ENCODE measurements at regions not wholly inside any gene's neighbourhood (a gene's known extent, or its start where the extent isn't known, plus 50 kb on each side); places are given as distances from the start of the nearest gene placed in this dataset.

DNA sequence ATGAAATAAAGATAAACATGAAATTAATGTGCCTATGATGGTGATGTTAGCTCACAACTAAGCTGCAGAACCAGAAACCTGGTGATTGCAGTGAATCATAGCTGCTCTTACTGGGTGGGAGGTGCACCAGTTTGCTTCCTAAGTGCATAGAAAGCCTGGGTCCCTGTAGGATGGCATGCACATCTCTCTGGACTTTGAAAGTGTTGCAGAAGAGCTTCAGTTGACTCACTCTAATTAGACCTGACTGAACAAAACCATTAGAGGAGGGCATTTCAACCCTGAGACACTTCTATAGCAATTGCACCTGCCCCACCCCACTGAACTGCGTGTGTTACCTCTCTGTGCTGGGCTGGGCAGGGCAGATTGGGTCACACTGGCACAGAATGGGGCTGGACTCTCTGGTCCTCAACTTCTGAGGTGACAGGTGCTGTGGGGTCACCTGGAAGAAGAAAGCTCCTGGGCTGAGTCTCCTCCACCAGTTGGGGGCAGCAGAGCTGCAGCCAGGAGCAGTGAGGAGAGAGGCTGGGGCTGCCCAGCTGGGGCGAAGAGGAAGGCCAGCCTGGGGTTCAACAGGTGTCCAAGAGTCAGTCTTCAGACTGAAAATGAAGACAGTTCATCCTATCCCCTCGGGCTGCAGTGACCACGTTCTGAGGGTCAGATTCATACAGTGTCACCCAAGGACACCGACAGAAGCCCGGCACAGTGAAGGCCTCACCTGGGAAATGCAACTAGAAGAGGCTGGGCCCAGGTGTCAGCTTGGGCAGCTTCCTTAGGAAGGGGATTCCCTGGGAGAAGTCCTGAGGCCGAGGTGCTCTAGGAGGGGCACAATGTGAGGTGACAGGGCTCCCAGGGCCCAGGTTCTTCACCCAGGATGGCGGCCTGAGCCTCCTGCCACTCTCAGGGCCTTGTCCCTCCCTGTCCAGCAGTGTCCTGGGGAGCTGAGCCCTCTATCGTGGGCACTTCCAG is 58.1 kb downstream of the GGTLC2 start:
- TF ChIP-seq, protein P1, sequence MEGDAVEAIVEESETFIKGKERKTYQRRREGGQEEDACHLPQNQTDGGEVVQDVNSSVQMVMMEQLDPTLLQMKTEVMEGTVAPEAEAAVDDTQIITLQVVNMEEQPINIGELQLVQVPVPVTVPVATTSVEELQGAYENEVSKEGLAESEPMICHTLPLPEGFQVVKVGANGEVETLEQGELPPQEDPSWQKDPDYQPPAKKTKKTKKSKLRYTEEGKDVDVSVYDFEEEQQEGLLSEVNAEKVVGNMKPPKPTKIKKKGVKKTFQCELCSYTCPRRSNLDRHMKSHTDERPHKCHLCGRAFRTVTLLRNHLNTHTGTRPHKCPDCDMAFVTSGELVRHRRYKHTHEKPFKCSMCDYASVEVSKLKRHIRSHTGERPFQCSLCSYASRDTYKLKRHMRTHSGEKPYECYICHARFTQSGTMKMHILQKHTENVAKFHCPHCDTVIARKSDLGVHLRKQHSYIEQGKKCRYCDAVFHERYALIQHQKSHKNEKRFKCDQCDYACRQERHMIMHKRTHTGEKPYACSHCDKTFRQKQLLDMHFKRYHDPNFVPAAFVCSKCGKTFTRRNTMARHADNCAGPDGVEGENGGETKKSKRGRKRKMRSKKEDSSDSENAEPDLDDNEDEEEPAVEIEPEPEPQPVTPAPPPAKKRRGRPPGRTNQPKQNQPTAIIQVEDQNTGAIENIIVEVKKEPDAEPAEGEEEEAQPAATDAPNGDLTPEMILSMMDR (conservative IDR thresholded peaks at IDR 0.05; ENCODE audit: low read depth, low read length), result peak; percentile 42
- no peak for TF ChIP-seq EZH2 (IDR thresholded peaks at IDR 0.05; ENCODE audit: borderline replicate concordance, low read depth, low read length, poor library complexity, severe bottlenecking)

Measured in A673 (cell line).